ENCODE measurements at regions not wholly inside any gene's neighbourhood (a gene's known extent, or its start where the extent isn't known, plus 50 kb on each side); places are given as distances from the start of the nearest gene placed in this dataset.

- Histone ChIP-seq H3K27ac (ENCODE audit: low read length) (no peak overlapping the region), H3K9ac (ENCODE audit: low read length) (no peak overlapping the region), H3K27me3 (ENCODE audit: control insufficient read depth, insufficient read depth, low read length) (peaks cover 12% of the 10 kb centered on the region)
Measured at GRCh38 chr2:195312662-195313061, 344.4 kb upstream of the SLC39A10 start.

GRCh38 chr2:195308163-195308562 lies 348.9 kb upstream of the SLC39A10 start:
- Histone ChIP-seq H3K27me3 (ENCODE audit: control insufficient read depth, insufficient read depth, low read length) (peaks cover 16% of the 10 kb centered on the region), H3K27ac (ENCODE audit: low read length) (no peak overlapping the region), H3K4me1 (ENCODE audit: control insufficient read depth, low read depth, low read length) (peaks cover 30% of the 10 kb centered on the region), H3K9ac (ENCODE audit: low read length) (no peak overlapping the region), H3K9me3 (ENCODE audit: control insufficient read depth, low read depth, low read length) (no peaks in the 10 kb centered on the region), H3K36me3 (ENCODE audit: control insufficient read depth, low read depth, low read length) (no peaks in the 10 kb centered on the region), H3K4me3 (ENCODE audit: low read length) (no peak overlapping the region)

More at GRCh38 chr2:195312662-195313061, 344.4 kb upstream of the SLC39A10 start:
- Histone ChIP-seq H3K36me3 (ENCODE audit: control insufficient read depth, low read depth, low read length) (no peaks in the 10 kb centered on the region), H3K9me3 (ENCODE audit: control insufficient read depth, low read depth, low read length) (no peaks in the 10 kb centered on the region), H3K4me1 (ENCODE audit: control insufficient read depth, low read depth, low read length) (peaks cover 3% of the 10 kb centered on the region), H3K4me3 (ENCODE audit: low read length) (no peak overlapping the region)

GRCh38 chr2:195307751-195308150 lies 349.3 kb upstream of the SLC39A10 start:
- Histone ChIP-seq H3K4me1 (ENCODE audit: control insufficient read depth, low read depth, low read length) (peaks cover 30% of the 10 kb centered on the region), H3K27ac (ENCODE audit: low read length) (no peak overlapping the region), H3K4me3 (ENCODE audit: low read length) (no peak overlapping the region), H3K36me3 (ENCODE audit: control insufficient read depth, low read depth, low read length) (no peaks in the 10 kb centered on the region), H3K9me3 (ENCODE audit: control insufficient read depth, low read depth, low read length) (no peaks in the 10 kb centered on the region), H3K27me3 (ENCODE audit: control insufficient read depth, insufficient read depth, low read length) (peaks cover 16% of the 10 kb centered on the region), H3K9ac (ENCODE audit: low read length) (no peak overlapping the region)

- H3K9ac ChIP-seq (ENCODE audit: low read length) = no peak overlapping the region
- H3K27ac ChIP-seq (ENCODE audit: low read length) = no peak overlapping the region
- H3K4me3 ChIP-seq (ENCODE audit: low read length) = no peak overlapping the region
- H3K36me3 ChIP-seq (ENCODE audit: control insufficient read depth, low read depth, low read length) = no peaks in the 10 kb centered on the region
- no peaks in the 10 kb centered on the region for H3K9me3 ChIP-seq (ENCODE audit: control insufficient read depth, low read depth, low read length)
- H3K27me3 ChIP-seq (ENCODE audit: control insufficient read depth, insufficient read depth, low read length) = peaks cover 13% of the 10 kb centered on the region
- peaks cover 30% of the 10 kb centered on the region for H3K4me1 ChIP-seq (ENCODE audit: control insufficient read depth, low read depth, low read length)
Measured at GRCh38 chr2:195304310-195304709, 352.7 kb upstream of the SLC39A10 start.

- Histone ChIP-seq H3K9ac (ENCODE audit: low read length) (no peak overlapping the region), H3K27ac (ENCODE audit: low read length) (no peak overlapping the region), H3K27me3 (ENCODE audit: control insufficient read depth, insufficient read depth, low read length) (no peaks in the 10 kb centered on the region), H3K4me3 (ENCODE audit: low read length) (no peak overlapping the region), H3K4me1 (ENCODE audit: control insufficient read depth, low read depth, low read length) (peaks cover 7% of the 10 kb centered on the region), H3K9me3 (ENCODE audit: control insufficient read depth, low read depth, low read length) (no peaks in the 10 kb centered on the region), H3K36me3 (ENCODE audit: control insufficient read depth, low read depth, low read length) (no peaks in the 10 kb centered on the region)
Measured at GRCh38 chr2:195300631-195301030, 356.4 kb upstream of the SLC39A10 start.

GRCh38 chr2:195299600-195299999 lies 357.4 kb upstream of the SLC39A10 start:
- Histone ChIP-seq H3K9ac (ENCODE audit: low read length) (no peak overlapping the region), H3K9me3 (ENCODE audit: control insufficient read depth, low read depth, low read length) (no peaks in the 10 kb centered on the region), H3K36me3 (ENCODE audit: control insufficient read depth, low read depth, low read length) (no peaks in the 10 kb centered on the region), H3K4me3 (ENCODE audit: low read length) (no peak overlapping the region), H3K4me1 (ENCODE audit: control insufficient read depth, low read depth, low read length) (no peaks in the 10 kb centered on the region), H3K27ac (ENCODE audit: low read length) (no peak overlapping the region), H3K27me3 (ENCODE audit: control insufficient read depth, insufficient read depth, low read length) (no peaks in the 10 kb centered on the region)

- no peaks in the 10 kb centered on the region for H3K36me3 ChIP-seq (ENCODE audit: control insufficient read depth, low read depth, low read length)
- H3K4me1 ChIP-seq (ENCODE audit: control insufficient read depth, low read depth, low read length) = no peaks in the 10 kb centered on the region
- H3K27me3 ChIP-seq (ENCODE audit: control insufficient read depth, insufficient read depth, low read length) = no peaks in the 10 kb centered on the region
- no peak overlapping the region for H3K27ac ChIP-seq (ENCODE audit: low read length)
- no peak overlapping the region for H3K4me3 ChIP-seq (ENCODE audit: low read length)
- no peaks in the 10 kb centered on the region for H3K9me3 ChIP-seq (ENCODE audit: control insufficient read depth, low read depth, low read length)
- no peak overlapping the region for H3K9ac ChIP-seq (ENCODE audit: low read length)
Measured at GRCh38 chr2:195296490-195296889, 360.5 kb upstream of the SLC39A10 start.

- Histone ChIP-seq H3K4me3 (ENCODE audit: low read length) (no peak overlapping the region), H3K9me3 (ENCODE audit: control insufficient read depth, low read depth, low read length) (no peaks in the 10 kb centered on the region), H3K4me1 (ENCODE audit: control insufficient read depth, low read depth, low read length) (no peaks in the 10 kb centered on the region), H3K9ac (ENCODE audit: low read length) (no peak overlapping the region), H3K27ac (ENCODE audit: low read length) (no peak overlapping the region), H3K27me3 (ENCODE audit: control insufficient read depth, insufficient read depth, low read length) (no peaks in the 10 kb centered on the region), H3K36me3 (ENCODE audit: control insufficient read depth, low read depth, low read length) (no peaks in the 10 kb centered on the region)
Measured at GRCh38 chr2:195289081-195289480, 367.9 kb upstream of the SLC39A10 start.

GRCh38 chr2:195279840-195280427 lies 377.1 kb upstream of the SLC39A10 start:
- H3K9ac ChIP-seq (ENCODE audit: low read length) = no peak overlapping the region
- H3K27ac ChIP-seq (ENCODE audit: low read length) = no peak overlapping the region
- H3K36me3 ChIP-seq (ENCODE audit: control insufficient read depth, low read depth, low read length) = no peaks in the 10 kb centered on the region
- no peaks in the 10 kb centered on the region for H3K4me1 ChIP-seq (ENCODE audit: control insufficient read depth, low read depth, low read length)
- H3K27me3 ChIP-seq (ENCODE audit: control insufficient read depth, insufficient read depth, low read length) = no peaks in the 10 kb centered on the region
- no peaks in the 10 kb centered on the region for H3K9me3 ChIP-seq (ENCODE audit: control insufficient read depth, low read depth, low read length)
- no peak overlapping the region for H3K4me3 ChIP-seq (ENCODE audit: low read length)

GRCh38 chr2:195270466-195271039 lies 386.5 kb upstream of the SLC39A10 start:
- Histone ChIP-seq H3K36me3 (ENCODE audit: control insufficient read depth, low read depth, low read length) (no peaks in the 10 kb centered on the region), H3K9me3 (ENCODE audit: control insufficient read depth, low read depth, low read length) (no peaks in the 10 kb centered on the region), H3K27me3 (ENCODE audit: control insufficient read depth, insufficient read depth, low read length) (no peaks in the 10 kb centered on the region), H3K27ac (ENCODE audit: low read length) (no peak overlapping the region), H3K4me3 (ENCODE audit: low read length) (no peak overlapping the region), H3K9ac (ENCODE audit: low read length) (no peak overlapping the region), H3K4me1 (ENCODE audit: control insufficient read depth, low read depth, low read length) (peaks cover 20% of the 10 kb centered on the region)

GRCh38 chr2:195269220-195269619 lies 387.8 kb upstream of the SLC39A10 start:
- no peaks in the 10 kb centered on the region for H3K36me3 ChIP-seq (ENCODE audit: control insufficient read depth, low read depth, low read length)
- no peak overlapping the region for H3K9ac ChIP-seq (ENCODE audit: low read length)
- peaks cover 20% of the 10 kb centered on the region for H3K4me1 ChIP-seq (ENCODE audit: control insufficient read depth, low read depth, low read length)
- no peak overlapping the region for H3K4me3 ChIP-seq (ENCODE audit: low read length)
- H3K27ac ChIP-seq (ENCODE audit: low read length) = no peak overlapping the region
- H3K9me3 ChIP-seq (ENCODE audit: control insufficient read depth, low read depth, low read length) = no peaks in the 10 kb centered on the region
- no peaks in the 10 kb centered on the region for H3K27me3 ChIP-seq (ENCODE audit: control insufficient read depth, insufficient read depth, low read length)

- Histone ChIP-seq H3K36me3 (ENCODE audit: control insufficient read depth, low read depth, low read length) (no peaks in the 10 kb centered on the region), H3K4me1 (ENCODE audit: control insufficient read depth, low read depth, low read length) (no peaks in the 10 kb centered on the region), H3K9me3 (ENCODE audit: control insufficient read depth, low read depth, low read length) (no peaks in the 10 kb centered on the region), H3K27me3 (ENCODE audit: control insufficient read depth, insufficient read depth, low read length) (no peaks in the 10 kb centered on the region), H3K4me3 (ENCODE audit: low read length) (no peak overlapping the region), H3K9ac (ENCODE audit: low read length) (no peak overlapping the region), H3K27ac (ENCODE audit: low read length) (no peak overlapping the region)
Measured at GRCh38 chr2:195257979-195258378, 399.0 kb upstream of the SLC39A10 start.
